HG02610 (cell line): ENCODE measurements at regions not wholly inside any gene's neighbourhood (a gene's known extent, or its start where the extent isn't known, plus 50 kb on each side); places are given as distances from the start of the nearest gene placed in this dataset.

Experiments used
- ATAC-seq: cut with Tn5 transposase; IDR thresholded peaks from one replicate; pipeline ENCODE4 v1.9.1; 2021; ENCODE audit warnings: mild to moderate bottlenecking, moderate library complexity; ENCODE audit not compliant: unreplicated experiment

DNA sequence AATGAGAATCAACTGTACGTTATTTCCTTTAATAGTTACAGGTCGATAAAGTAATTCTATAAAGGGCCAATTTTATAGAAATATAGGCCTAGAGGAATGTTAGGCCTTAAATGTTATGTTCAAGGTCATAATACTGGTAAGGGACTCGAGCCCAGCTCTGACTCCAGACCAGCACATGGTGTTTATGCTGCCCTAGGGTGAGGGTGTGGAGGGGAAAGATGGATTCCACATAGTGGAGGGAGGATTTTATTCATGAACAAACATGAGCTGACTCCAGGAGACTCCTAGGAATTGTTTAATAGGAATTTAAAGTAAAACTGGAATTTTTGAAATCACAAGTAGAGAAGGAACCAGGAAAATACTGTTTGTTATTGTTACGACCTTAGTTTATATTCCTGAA lies 139.9 kb downstream of the LACC1 start:
- ATAC-seq, result no peak

- no peak for ATAC-seq
These were observed 141.7 kb downstream of the LACC1 start for GRCh38 chr13:44021422-44021821.

GRCh38 chr13:44022196-44022595 lies 142.5 kb downstream of the LACC1 start:
- no peak for ATAC-seq

DNA sequence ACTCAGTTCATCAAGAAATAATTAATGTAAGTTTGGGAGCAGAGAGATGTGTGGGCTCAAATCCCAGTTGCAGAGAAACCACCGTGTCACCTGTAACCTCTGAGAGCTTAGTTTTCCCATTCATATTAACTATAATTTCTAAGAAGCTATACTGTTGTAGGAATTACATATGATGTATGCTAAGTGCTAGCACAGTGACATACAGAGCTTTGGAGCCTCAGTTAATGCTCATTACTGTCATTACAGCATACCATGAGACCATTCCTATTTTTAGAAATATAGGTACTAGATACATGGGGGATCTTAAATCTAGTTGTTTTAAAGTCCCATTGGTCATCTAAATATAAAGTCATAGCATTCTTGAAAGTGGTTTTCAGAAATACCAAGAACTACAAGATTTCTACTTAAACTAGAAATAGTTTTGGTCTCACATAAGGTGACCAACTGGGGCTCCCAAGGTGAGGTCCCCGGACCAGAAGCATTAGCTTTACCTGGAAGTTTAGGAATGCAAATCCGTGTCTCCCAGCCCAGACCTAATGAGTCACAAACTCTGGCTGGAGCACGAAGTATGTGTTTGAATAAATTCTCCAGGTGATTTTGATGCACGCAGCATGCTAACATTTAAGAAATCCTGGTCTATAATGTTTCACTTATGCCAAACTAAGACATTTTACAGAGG lies 144.6 kb downstream of the LACC1 start:
- no peak for ATAC-seq

DNA sequence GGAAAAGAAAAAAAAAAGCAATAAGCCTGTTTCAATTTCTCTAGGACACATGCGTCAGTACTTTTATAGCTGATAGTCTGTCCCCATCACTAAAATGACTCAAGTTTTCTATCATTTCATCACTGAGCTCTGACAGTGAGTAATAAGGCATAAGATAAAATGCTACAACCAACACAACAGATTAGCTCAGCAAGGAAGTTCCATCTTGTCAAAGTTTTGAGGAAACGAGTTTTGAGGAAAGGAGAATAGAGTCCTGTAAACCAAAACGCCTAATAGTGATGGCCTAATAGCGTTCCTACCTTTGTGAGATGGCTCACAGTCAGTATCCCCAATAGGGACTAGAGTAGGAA lies 145.1 kb downstream of the LACC1 start:
- ATAC-seq, result no peak

GRCh38 chr13:44026194-44026593 lies 146.5 kb downstream of the LACC1 start:
- no peak for ATAC-seq

- ATAC-seq, result no peak
These were observed 149.0 kb downstream of the LACC1 start for GRCh38 chr13:44028734-44029133.

GRCh38 chr13:44030615-44031014 lies 150.9 kb downstream of the LACC1 start:
- no peak for ATAC-seq

DNA sequence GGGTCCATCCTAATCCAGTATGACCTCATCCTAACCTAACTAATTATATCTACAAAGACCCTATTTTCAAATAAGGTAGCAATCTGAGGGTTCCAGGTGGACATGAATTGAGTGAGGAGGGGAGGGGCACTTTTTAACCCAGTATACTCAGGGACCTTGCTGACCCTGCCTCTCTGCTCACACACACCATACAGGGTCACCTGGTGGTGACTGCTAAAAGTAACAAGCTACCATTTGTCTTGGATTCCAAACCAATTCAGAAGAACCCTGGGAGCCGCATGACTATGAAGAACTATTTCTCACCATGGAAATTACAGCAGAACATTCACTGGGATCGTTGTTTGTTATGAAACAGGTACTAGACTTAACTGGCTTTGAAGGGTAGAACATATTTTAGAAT lies 151.9 kb downstream of the LACC1 start:
- no peak for ATAC-seq

DNA sequence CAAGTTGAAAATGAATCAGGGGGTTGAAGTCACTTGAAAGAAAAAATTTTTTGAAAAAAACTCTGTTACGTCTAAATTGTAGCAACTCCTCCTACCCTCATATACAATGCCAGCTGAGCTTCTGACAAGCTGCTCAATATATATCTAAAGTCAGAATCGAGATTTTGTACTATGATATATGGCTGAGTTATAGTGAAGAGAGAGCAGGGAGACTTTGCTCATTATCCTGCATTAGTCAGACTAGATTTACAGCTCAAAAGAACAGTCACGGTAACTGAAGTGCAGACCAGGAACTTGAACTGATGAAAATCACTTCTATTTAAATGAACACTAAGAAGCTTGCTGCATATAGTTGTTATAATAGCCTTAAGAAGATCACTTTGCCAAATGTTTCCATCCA lies 153.1 kb downstream of the LACC1 start:
- no peak for ATAC-seq

GRCh38 chr13:44035400-44035799 lies 155.7 kb downstream of the LACC1 start:
- ATAC-seq, result no peak

DNA sequence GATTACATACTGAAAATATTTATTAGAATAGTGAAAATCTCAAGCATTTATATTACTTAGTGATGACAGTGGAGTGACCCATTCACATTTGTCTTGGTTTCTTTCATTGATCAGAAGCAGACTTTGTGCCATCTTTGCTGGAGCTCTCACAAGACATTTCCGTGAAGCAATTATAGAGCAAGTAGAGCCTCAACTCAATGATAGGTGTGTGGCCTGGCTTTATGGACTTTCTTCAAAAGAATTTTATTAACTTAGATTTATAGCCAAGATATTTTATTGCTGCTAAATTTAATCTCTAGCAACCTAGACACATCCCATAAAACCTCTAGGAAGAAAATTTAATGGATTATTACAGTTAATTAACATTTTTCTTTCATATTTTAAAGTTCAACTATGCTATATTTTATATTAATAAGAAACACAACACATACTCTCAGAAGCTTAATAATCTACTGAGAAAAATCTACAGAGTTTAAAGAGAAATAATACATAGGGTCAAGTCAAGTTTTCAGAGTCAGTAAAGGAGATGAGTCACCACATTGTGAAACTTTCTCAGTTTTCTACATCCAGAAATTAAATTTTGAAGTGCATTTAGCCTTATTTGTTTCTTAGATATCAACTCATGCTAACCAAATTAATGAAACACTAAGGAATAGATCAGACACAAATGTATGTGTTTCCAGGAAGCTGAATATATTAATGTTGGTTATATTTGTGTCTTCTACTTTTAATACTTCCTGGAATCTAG lies 160.5 kb downstream of the LACC1 start:
- no peak for ATAC-seq

GRCh38 chr13:44040818-44041100 lies 161.1 kb downstream of the LACC1 start:
- no peak for ATAC-seq

DNA sequence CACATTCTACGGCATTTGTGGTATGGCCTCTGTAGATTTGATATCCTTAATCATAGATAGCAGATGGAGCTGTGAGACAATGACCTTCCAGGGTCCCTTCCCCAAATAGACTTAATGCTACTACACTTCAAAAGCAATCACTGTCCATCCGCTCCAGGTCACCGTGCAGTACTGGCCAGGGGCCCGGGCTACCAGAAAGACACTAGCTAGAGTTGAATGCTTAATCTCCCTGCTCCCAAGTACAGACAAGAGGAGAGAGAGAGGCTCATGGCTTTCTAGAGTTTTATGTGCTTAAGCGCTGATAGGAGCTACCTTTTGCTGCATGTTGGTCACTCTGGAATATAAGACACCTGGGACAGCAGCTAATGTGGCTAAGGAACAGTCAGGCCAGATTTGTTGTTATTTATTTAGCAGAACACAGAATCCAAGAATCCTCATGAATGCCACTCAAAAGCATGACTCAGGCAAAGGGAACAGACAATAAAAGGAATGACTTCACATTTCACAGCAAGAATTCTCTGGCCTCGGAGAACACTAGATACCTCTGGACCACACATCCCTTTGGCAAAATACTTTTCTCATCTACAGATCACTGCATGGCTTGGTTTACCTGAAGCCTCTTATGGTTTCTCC lies 165.0 kb downstream of the LACC1 start:
- ATAC-seq, result no peak

DNA sequence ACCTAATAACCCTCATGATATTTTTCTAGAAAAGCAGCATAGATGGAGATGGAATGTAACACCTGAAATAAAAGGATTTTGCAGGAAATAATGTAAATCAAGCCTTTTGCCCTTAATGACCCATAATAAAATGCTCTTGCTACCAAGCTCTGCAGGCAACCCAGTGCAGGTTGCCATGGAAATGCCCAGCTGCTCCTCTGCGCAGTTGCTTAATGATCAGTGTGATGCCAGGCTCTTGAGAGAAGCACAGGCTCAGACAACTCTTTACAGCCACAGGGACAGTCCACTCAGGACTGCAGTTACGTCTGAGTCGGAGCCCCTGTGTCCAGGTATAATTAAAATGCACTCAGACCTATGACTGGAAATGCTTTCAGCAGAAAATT lies 165.5 kb downstream of the LACC1 start:
- no peak for ATAC-seq

DNA sequence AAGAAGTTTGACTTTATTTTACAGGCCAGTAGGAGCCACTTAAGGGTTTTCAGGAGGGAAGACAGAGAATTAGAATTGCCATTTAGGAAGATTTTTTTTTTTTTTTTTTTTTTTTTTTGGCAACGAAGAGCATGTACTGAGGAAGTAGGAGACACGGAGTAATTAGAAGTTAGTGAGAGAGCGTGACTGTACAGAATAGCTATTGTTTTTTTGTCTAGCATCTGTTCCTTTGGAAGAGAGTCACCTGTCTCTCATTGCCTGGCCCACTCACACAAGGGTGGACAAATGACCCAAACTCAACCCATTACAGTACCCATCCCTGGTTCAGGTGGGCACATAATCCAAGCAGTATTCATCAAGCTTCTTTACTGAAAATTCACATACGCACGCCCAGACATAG lies 166.7 kb downstream of the LACC1 start:
- no peak for ATAC-seq

- ATAC-seq, result no peak
These were observed 168.6 kb downstream of the LACC1 start for GRCh38 chr13:44048326-44048725.

DNA sequence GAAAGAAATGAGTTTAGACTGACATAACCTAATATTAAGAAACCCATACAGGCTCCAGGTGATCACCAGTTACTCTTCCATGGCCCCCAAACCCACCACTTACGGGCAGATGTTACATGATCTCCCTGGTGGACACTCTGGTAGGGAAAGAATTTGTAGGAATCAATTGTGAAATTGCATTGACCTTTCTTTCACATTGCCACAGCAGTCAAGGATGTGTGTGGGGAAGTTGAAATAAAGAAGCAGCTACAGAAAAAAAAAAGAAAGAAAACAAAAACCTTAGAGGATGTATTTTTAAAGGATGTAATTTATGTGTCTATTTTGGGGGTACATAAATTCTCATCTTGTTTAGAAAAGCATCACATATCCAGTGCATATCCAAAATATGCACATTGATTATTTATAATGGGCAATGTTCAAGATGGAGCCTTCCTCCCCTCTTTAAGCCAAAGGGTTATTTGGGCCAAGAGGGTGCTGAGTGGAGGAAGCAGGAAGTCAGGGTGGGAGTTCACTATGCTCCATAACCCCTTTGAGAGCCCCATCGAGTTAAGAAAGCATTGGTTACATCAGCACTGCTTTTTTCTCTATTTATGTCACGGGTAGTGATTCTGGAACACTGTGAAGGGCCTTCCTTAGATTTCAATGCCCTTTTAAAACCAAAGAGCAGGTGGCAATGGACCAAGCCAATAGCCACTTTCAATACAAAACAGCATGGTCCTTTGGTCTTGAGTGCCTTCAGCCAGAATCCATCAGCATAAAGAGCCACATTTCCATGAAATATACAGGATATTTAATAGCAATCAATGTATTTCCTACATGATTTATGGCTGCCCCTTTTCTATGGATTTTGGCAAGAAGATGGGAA lies 169.6 kb downstream of the LACC1 start:
- no peak for ATAC-seq

DNA sequence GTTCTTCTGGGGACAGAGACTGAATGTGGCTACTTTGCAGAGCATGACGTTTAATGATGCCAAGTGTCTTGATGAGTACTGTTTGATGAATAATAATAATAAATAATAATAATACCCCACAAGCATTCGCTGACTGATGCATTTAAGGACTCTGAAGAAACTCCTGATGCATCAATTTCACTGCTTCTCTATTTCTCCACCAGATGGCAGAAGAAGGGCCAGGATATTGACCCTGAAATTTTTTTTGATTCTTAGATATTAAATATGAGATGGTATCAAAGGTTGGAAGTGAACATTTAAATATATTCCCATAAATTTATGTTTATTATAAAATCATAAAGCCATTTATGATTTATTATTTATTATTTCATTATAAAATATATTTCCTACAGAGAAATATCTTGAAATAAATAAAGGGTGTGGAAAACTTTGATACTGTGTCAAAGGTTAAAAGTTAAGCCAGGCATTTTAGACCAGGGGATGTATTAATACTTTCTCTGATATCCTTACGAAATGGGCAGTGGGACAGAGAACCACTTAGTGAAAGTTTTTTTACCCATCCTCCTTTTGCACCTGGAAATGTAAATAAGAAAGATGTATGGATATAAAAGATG lies 170.9 kb downstream of the LACC1 start:
- ATAC-seq, result no peak

- no peak for ATAC-seq
These were observed 171.7 kb downstream of the LACC1 start for GRCh38 chr13:44051405-44051804.
